Daoy (cell line): ENCODE measurements at regions not wholly inside any gene's neighbourhood (a gene's known extent, or its start where the extent isn't known, plus 50 kb on each side); places are given as distances from the start of the nearest gene placed in this dataset.

ENCODE experiments used
- DNase-seq: peaks from one replicate; pipeline ENCODE4 v3.0.0-alpha.2; 2015; ENCODE audit warnings: low read depth

- DNase-seq, result no peak
Measured at GRCh38 chr6:141165002-141165665, 967.6 kb upstream of the GJE1 start.

GRCh38 chr6:141164042-141164743, 968.5 kb upstream of the GJE1 start:
- no peak for DNase-seq

- DNase-seq, result no peak
Measured at GRCh38 chr6:141163107-141163506, 969.6 kb upstream of the GJE1 start.

- DNase-seq, result no peak
Measured at GRCh38 chr6:141158740-141159139, 974.0 kb upstream of the GJE1 start.

- no peak for DNase-seq
Measured at GRCh38 chr6:141153563-141153962, 979.2 kb upstream of the GJE1 start.

GRCh38 chr6:141152951-141153350, 979.8 kb upstream of the GJE1 start:
- DNase-seq, result no peak

GRCh38 chr6:141151710-141152417, 980.9 kb upstream of the GJE1 start:
- DNase-seq, result no peak

- DNase-seq, result no peak
Measured at GRCh38 chr6:141141870-141142269, 990.9 kb upstream of the GJE1 start.

GRCh38 chr6:141140905-141141304, 991.8 kb upstream of the GJE1 start:
- no peak for DNase-seq

GRCh38 chr6:141139461-141139860, 993.3 kb upstream of the GJE1 start:
- no peak for DNase-seq

- no peak for DNase-seq
Measured at GRCh38 chr6:141134723-141135122, 998.0 kb upstream of the GJE1 start.

GRCh38 chr6:141133836-141134235, 998.9 kb upstream of the GJE1 start:
- DNase-seq, result peak; percentile 3

- DNase-seq, result no peak
Measured at GRCh38 chr6:141133346-141133745, 999.4 kb upstream of the GJE1 start.

- DNase-seq, result no peak
Measured at GRCh38 chr6:141131616-141132015, 1001.1 kb upstream of the GJE1 start.

- DNase-seq, result no peak
Measured at GRCh38 chr6:141123497-141123896, 1009.2 kb upstream of the GJE1 start.

- DNase-seq, result no peak
Measured at GRCh38 chr6:141123049-141123448, 1009.7 kb upstream of the GJE1 start.

- no peak for DNase-seq
Measured at GRCh38 chr6:141118991-141119390, 1013.7 kb upstream of the GJE1 start.

GRCh38 chr6:141117874-141118273, 1014.9 kb upstream of the GJE1 start:
- DNase-seq, result no peak

GRCh38 chr6:141110481-141110880, 1022.2 kb upstream of the GJE1 start:
- peak; percentile 6 for DNase-seq

GRCh38 chr6:141107591-141108160, 1025.0 kb upstream of the GJE1 start:
- DNase-seq, result peak; percentile 83

- peak; percentile 81 for DNase-seq
Measured at GRCh38 chr6:141105481-141105880, 1027.2 kb upstream of the GJE1 start.

- DNase-seq, result peak; percentile 57
Measured at GRCh38 chr6:141103246-141103645, 1029.5 kb upstream of the GJE1 start.

- DNase-seq, result no peak
Measured at GRCh38 chr6:141097471-141097870, 1035.3 kb upstream of the GJE1 start.
